ENCODE measurements at regions not wholly inside any gene's neighbourhood (a gene's known extent, or its start where the extent isn't known, plus 50 kb on each side); places are given as distances from the start of the nearest gene placed in this dataset.

- no peak for FAIRE-seq
These were observed 468.6 kb upstream of the CCL2 start for GRCh38 chr17:33786478-33786877.

DNA sequence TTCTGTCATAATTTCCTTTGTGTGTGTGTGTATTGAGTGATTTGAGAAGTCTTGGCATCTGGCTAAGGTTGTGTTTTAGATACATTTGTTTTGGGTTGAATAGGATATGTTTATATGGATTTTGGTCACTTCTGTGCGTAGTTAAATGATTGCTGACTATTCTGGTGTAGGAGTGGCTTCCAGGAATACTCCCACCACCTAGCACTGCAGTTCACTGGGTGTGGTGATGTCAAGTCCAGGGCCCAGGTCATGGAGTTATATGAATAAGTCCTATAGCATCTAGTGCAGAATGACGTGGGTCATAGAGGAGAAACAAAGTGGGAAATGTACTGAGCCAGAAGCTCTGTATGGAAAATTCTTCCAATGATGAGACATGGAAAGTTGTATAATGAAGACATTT is 465.4 kb upstream of the CCL2 start:
- no peak for FAIRE-seq

DNA sequence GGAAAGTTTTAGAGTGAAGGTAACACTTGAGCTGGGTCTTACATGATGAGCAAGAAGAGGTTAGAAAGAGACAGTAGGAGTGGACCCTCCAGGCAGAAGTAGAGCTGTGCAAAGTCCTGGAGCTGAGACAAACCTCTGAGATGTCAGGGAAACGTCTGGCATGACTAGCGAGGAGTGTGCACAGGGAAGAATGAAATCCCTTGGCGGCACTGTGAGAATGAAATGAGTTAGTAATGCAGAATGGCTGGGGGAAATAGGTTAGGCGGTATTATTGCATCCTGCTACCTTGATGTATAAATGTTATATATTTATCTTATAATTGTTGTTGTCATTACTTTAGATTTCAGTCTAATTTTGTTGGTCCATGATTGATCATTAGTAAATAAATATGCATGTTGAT is 457.9 kb upstream of the CCL2 start:
- no peak for FAIRE-seq

DNA sequence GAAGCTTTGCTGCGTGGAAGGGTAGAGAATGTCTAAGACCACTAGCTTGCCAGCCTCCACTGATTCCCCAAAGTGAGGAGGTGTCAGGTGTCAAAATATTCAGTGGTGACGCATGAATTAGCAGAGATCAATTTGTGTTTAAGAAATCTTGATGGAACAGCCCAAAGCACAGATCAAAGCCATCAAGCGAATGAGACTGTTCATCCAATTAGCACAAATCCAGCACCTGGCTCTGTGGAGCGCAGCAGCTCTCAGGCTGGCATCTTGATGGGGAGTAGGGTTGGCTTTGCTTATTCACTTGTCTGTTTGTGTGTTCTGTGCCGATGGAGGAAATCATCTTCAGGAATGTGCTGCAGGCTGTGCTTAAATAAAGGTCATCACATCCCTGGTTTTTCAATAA is 456.8 kb upstream of the CCL2 start:
- FAIRE-seq, result no peak

- no peak for FAIRE-seq
These were observed 452.5 kb upstream of the CCL2 start for GRCh38 chr17:33802349-33803198.

GRCh38 chr17:33803199-33803685 is 451.8 kb upstream of the CCL2 start:
- FAIRE-seq, result no peak

DNA sequence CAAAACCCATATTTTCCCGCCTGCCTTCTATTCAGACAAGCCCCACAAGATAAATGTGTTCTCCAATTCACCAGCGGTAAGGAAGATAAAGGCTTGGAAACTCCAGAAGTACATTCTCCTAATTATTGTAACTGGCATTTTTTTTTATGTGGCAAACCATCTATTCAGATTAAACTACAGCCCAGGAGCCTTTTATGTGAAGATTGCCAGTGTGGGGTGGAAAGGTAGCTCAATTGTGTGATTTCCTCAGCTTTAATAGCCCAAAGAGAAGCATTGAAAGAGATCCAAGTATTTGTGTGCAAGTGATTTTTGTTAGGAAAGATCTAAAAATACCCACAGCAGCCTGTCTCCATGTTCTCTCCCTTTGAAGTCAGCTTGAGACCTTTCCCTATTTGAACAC is 451.4 kb upstream of the CCL2 start:
- no peak for FAIRE-seq

DNA sequence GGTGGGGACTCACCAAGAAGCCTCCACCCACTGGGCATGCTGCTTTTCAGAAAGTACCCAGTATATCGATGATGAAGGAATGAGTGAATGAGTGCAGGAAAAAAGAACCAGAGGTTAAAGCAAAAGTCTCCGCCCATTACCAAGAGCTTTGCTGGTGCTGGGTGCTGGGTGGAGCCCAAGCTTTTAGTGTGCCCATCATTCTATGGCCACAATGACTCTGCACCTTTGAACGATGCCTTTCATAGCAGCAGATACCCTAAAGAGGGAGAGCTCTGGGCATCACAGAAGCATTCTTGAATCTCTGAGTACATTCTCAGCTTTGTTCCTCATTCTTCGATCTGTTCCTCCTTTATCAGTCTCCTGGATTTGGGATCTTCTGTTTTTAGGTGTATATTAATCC is 450.7 kb upstream of the CCL2 start:
- FAIRE-seq, result no peak

- FAIRE-seq, result no peak
These were observed 448.5 kb upstream of the CCL2 start for GRCh38 chr17:33806631-33807030.

GRCh38 chr17:33809748-33810147 is 445.3 kb upstream of the CCL2 start:
- no peak for FAIRE-seq

GRCh38 chr17:33811004-33811760 is 443.9 kb upstream of the CCL2 start:
- FAIRE-seq, result no peak

DNA sequence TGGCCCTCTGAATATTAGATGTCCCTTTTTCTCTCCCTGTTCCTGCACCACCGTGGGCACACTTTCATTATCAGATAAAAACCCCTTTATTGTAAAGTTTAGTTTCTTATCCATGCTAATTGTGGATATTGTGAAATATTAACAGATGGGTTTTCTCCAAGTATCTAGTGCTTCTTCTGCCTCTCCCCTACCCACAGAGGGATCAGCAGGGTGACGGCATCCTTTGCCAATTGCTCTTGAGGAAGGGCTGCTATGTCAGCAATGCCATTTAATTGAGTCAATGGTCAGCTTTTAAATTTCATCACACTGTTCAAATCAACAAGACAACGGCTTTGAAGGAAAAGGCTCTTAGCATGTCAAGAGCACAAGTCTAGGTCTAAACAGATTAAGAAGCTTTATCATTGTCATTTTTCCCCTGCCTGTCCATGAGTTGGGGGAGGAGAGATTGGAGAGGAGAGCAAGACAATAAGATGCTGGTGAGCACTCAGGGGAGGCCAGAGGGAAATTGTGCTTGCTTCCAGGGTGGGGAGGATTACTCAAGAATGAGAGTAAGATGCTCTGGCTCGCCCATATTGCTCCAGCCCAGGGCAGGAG is 443.0 kb upstream of the CCL2 start:
- no peak for FAIRE-seq

DNA sequence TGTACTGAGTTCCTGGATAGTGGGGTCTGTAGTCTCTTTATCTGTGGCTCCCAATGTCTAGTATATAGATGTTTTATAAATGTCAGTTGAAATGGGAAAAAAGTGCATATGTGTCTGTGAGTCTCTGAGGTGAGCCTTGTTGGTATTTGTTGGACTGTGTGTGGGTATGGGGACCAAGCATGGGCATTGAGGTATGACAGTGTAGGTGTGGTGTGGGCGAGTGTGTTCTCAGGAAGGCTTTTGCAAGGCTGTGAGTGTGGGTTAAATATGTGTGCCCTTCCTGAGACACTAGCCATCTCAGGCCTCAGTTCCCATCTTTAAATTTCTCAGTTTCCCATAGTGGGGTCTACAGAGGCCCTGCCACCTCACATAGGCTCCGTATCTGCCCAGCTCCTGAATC is 440.2 kb upstream of the CCL2 start:
- no peak for FAIRE-seq

- FAIRE-seq, result no peak
These were observed 439.0 kb upstream of the CCL2 start for GRCh38 chr17:33816036-33816435.

DNA sequence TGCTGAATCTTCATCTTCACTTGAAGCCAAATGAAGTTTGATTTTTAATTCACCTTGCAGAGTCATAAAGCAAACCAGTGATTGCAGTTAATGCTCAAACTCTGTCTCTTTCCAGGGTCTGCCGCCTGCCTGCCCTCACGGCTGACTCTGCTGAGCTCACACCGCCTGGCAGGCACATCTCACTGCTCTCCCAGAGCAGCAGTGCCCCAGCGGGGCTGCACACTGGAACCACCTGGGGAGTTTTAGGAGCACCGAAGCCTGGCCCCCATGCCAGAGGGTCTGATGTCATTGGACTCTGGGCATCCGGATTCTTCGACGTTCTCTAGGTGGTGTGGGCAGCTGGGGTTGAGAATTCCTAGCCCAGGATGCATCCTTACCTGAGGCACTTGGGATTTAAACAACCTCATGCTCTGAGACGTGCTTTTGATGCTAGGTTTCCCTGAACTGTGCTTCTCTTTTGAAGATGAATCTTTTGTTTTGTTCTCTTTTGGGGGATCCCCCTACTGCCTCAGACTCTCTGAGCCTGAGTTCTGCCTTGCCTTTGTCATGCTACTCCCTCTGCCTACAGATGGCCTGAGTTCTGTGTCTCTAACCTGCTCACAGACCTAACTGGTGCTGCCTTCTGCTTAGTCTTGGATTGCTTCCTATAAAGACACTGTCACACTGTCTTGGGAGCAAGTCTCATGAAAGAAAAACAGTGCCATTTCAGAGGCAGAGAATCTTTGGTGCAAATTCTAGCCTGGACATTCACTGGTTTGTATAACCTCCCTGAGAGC is 438.1 kb upstream of the CCL2 start:
- no peak for FAIRE-seq

GRCh38 chr17:33819539-33819938 is 435.5 kb upstream of the CCL2 start:
- no peak for FAIRE-seq

DNA sequence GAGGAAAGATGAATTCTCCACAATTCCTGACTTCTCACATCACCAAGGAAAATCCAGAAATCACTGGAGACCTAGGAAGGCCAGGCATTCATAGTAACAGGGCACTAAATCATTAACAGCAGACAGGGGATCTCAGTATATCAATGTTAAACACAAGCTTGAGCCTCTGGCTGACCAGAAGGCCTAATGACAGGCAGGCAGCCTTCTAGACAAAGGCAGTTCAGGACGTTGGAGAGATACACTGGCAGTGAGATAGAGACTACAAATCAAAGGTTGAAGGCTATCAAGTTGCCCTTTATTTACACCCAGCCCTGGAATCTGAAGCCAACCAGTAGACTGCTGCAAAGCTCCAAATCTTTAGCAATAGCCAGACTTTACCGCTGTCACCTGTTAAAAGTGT is 422.8 kb upstream of the CCL2 start:
- no peak for FAIRE-seq

DNA sequence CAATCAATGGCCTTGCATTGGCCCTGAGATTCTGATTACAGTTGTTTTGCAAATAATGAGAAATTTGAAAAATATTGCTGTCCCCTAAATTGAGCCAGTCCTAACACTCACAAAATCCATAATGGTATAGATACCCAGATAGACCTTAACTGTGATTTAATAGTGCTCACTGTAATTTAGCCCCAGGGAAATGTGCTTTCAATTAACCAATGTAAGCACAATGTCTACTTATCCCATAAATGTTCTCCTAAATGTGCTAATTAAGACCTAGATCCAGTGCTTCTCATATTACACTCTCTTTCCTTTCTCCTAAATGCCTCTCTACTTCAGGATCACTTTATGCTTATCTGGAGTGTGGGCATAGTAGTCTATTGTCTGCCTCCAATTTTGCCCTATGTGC is 417.8 kb upstream of the CCL2 start:
- FAIRE-seq, result no peak

DNA sequence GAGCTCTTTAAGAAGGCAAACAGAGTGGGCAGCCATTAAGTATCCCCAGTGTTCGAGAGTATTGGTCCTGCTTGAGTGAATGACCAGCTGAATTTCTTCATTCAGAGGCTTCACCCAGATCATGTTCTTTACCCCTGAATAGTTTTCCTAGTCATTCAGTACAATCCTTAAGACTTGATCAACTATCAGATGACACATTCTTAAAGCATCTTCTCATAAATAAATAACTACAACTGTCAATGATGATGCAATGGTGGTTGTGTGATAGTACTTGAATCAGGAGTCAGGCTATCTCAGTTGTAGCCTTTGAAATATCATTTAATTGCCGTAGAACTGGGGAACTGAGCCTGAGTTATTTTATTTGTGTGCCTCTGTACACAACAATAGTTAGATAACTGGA is 416.8 kb upstream of the CCL2 start:
- FAIRE-seq, result no peak

- no peak for FAIRE-seq
These were observed 407.2 kb upstream of the CCL2 start for GRCh38 chr17:33847900-33848299.

GRCh38 chr17:33848433-33848832 is 406.7 kb upstream of the CCL2 start:
- no peak for FAIRE-seq

GRCh38 chr17:33854596-33854995 is 400.5 kb upstream of the CCL2 start:
- FAIRE-seq, result no peak

DNA sequence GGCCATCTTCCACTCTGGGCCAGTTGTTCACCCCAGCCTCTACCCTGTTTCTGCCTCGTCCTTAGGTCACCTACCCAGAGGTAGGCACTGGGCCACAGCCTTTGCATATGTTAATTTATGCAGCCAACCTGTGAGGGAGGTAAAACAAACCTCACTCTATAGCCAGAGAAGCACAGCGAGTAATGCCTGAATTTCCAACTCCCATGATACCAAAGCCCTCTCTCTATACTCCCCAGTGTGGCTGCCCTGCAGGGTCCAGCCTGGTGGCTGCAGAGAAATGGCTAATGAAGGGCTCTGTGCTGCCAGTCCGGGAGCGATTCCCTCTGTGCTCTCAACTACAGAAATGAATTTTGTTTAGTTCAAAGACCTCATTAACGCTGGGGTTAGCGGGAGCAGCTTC is 397.0 kb upstream of the CCL2 start:
- FAIRE-seq, result no peak
